ENCODE measurements at regions not wholly inside any gene's neighbourhood (a gene's known extent, or its start where the extent isn't known, plus 50 kb on each side); places are given as distances from the start of the nearest gene placed in this dataset.
"Not testable (repeated sequence)": the region's sequence is repeated elsewhere in the genome, so short reads cannot be mapped to it uniquely, and the experiment has no call there.

DNA sequence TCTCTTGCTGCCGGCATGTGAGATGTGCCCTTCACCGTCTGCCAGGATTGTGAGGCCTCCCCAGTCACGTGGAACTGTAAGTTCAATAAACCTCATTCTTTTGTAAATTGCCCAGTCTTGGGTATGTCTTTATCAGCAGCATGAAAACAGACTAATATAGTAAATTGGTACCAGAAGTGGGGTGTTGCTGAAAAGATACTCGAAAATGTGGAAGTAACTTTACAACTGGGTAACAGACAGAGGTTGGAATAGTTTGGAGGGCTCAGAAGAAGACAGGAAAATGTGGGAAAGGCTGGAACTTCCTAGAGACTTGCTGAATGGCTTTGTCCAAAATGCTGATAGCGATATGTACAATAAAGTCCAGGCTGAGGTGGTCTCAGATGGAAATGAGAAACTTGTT lies 129.1 kb downstream of the GJA1 start:
- TF ChIP-seq, protein P1, sequence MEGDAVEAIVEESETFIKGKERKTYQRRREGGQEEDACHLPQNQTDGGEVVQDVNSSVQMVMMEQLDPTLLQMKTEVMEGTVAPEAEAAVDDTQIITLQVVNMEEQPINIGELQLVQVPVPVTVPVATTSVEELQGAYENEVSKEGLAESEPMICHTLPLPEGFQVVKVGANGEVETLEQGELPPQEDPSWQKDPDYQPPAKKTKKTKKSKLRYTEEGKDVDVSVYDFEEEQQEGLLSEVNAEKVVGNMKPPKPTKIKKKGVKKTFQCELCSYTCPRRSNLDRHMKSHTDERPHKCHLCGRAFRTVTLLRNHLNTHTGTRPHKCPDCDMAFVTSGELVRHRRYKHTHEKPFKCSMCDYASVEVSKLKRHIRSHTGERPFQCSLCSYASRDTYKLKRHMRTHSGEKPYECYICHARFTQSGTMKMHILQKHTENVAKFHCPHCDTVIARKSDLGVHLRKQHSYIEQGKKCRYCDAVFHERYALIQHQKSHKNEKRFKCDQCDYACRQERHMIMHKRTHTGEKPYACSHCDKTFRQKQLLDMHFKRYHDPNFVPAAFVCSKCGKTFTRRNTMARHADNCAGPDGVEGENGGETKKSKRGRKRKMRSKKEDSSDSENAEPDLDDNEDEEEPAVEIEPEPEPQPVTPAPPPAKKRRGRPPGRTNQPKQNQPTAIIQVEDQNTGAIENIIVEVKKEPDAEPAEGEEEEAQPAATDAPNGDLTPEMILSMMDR (IDR thresholded peaks at IDR 0.05 in 2 of 3, conservative IDR thresholded peaks at IDR 0.05 in 1 of 3; ENCODE audit: control insufficient read depth in 2 of 3, extremely low read depth in 1 of 3, insufficient read depth in 1 of 3, low read depth in 3 of 3, low read length in 3 of 3) = not testable (repeated sequence)
- not testable (repeated sequence) for TF ChIP-seq POLR2A (IDR thresholded peaks at IDR 0.05; ENCODE audit: low read depth, low read length); TCF3 (IDR thresholded peaks at IDR 0.05; ENCODE audit: borderline replicate concordance, insufficient read depth, low read depth, low read length)

All from GM12878 (cell line).